Immature natural killer cell (primary cell): ENCODE measurements at regions not wholly inside any gene's neighbourhood (a gene's known extent, or its start where the extent isn't known, plus 50 kb on each side); places are given as distances from the start of the nearest gene placed in this dataset.

Experiments used
- DNase-seq, 3 donors: peaks; one replicate each; pipeline ENCODE4 v3.0.0; 2022; ENCODE audit warnings: mixed read lengths in 1 of 3
- H3K27ac Mint-ChIP-seq, 6 donors: one replicate each; pipeline ENCODE4 v1.8.0; 2020; ENCODE audit warnings: mixed read lengths in 6 of 6, mild to moderate bottlenecking in 5 of 6, inconsistent platforms in 4 of 6, moderate library complexity in 3 of 6
- H3K27me3 Mint-ChIP-seq, 3 donors: one replicate each; pipeline ENCODE4 v1.8.0; 2020 to 2021; ENCODE audit warnings: low read depth in 3 of 3, mild to moderate bottlenecking in 3 of 3, mixed read lengths in 3 of 3, moderate library complexity in 3 of 3, inconsistent platforms in 1 of 3
- H3K36me3 Mint-ChIP-seq, 3 donors: one replicate each; pipeline ENCODE4 v1.8.0; 2020; ENCODE audit warnings: mixed read lengths in 3 of 3, inconsistent platforms in 2 of 3, mild to moderate bottlenecking in 2 of 3
- H3K4me1 Mint-ChIP-seq, 2 donors: one replicate each; pipeline ENCODE4 v1.8.0; 2020; ENCODE audit warnings: inconsistent platforms in 2 of 2, mild to moderate bottlenecking in 2 of 2, mixed read lengths in 2 of 2, moderate library complexity in 1 of 2
- H3K4me3 Mint-ChIP-seq, 5 donors: one replicate each; pipeline ENCODE4 v1.8.0; 2020; ENCODE audit warnings: mild to moderate bottlenecking in 5 of 5, mixed read lengths in 5 of 5, inconsistent platforms in 3 of 5, moderate library complexity in 3 of 5
- H3K9me3 Mint-ChIP-seq, 6 donors: one replicate each; pipeline ENCODE4 v1.8.0; 2020; ENCODE audit warnings: mild to moderate bottlenecking in 6 of 6, mixed read lengths in 6 of 6, inconsistent platforms in 4 of 6, moderate library complexity in 3 of 6

GRCh38 chr14:22070119-22070982 is 396.7 kb upstream of the OR4E1 start:
- H3K4me1 Mint-ChIP-seq = peaks cover 31 to 35% of the 10 kb centered on the region in 2 donors
- peak overlapping the region; percentile 82 to 90 (median 85) for H3K4me3 Mint-ChIP-seq
- no peaks in the 10 kb centered on the region for H3K36me3 Mint-ChIP-seq
- H3K27me3 Mint-ChIP-seq = peaks cover 6 to 11% (median 8%) of the 10 kb centered on the region in 3 donors
- H3K9me3 Mint-ChIP-seq = peaks cover 0 to 1% (median 0%) of the 10 kb centered on the region in 6 donors
- peak overlapping the region; percentile 58 to 83 (median 72) for H3K27ac Mint-ChIP-seq
- DNase-seq = peak; percentile 23 to 29 (median 25)

GRCh38 chr14:22065347-22065746 is 391.7 kb upstream of the OR4E1 start:
- Mint-ChIP-seq H3K9me3 (no peaks in the 10 kb centered on the region), H3K4me3 (no peak overlapping the region), H3K27me3 (peaks cover 3 to 7% (median 4%) of the 10 kb centered on the region in 3 donors), H3K27ac (no peak overlapping the region), H3K4me1 (peaks cover 14 to 19% of the 10 kb centered on the region in 2 donors), H3K36me3 (no peaks in the 10 kb centered on the region)
- no peak for DNase-seq

GRCh38 chr14:22059201-22059600 is 385.6 kb upstream of the OR4E1 start:
- H3K9me3 Mint-ChIP-seq = no peaks in the 10 kb centered on the region
- no peaks in the 10 kb centered on the region for H3K4me1 Mint-ChIP-seq
- no peak overlapping the region for H3K27ac Mint-ChIP-seq
- no peak overlapping the region for H3K4me3 Mint-ChIP-seq
- peaks cover 0 to 6% (median 5%) of the 10 kb centered on the region in 3 donors for H3K27me3 Mint-ChIP-seq
- DNase-seq = no peak
- no peaks in the 10 kb centered on the region for H3K36me3 Mint-ChIP-seq

- H3K4me3 Mint-ChIP-seq = no peak overlapping the region
- no peaks in the 10 kb centered on the region for H3K36me3 Mint-ChIP-seq
- peaks cover 9 to 18% (median 9%) of the 10 kb centered on the region in 3 donors for H3K27me3 Mint-ChIP-seq
- no peaks in the 10 kb centered on the region for H3K9me3 Mint-ChIP-seq
- H3K4me1 Mint-ChIP-seq = peaks cover 0 to 4% of the 10 kb centered on the region in 2 donors
- DNase-seq = no peak
- H3K27ac Mint-ChIP-seq = no peak overlapping the region
Measured at GRCh38 chr14:22052795-22053194, 379.2 kb upstream of the OR4E1 start.

GRCh38 chr14:22047115-22047514 is 373.5 kb upstream of the OR4E1 start:
- peak overlapping the region in 1 of 5 donors; percentile 52 for H3K4me3 Mint-ChIP-seq
- H3K27me3 Mint-ChIP-seq = peaks cover 2 to 9% (median 7%) of the 10 kb centered on the region in 3 donors
- DNase-seq = peak; percentile 21 to 37 (median 22)
- no peaks in the 10 kb centered on the region for H3K36me3 Mint-ChIP-seq
- H3K9me3 Mint-ChIP-seq = no peaks in the 10 kb centered on the region
- H3K4me1 Mint-ChIP-seq = peaks cover 7 to 8% of the 10 kb centered on the region in 2 donors
- H3K27ac Mint-ChIP-seq = no peak overlapping the region

GRCh38 chr14:22046063-22046462 is 372.4 kb upstream of the OR4E1 start:
- Mint-ChIP-seq H3K9me3 (no peaks in the 10 kb centered on the region), H3K4me1 (peaks cover 5 to 8% of the 10 kb centered on the region in 2 donors), H3K36me3 (no peaks in the 10 kb centered on the region), H3K4me3 (no peak overlapping the region), H3K27ac (no peak overlapping the region), H3K27me3 (peaks cover 1 to 8% (median 7%) of the 10 kb centered on the region in 3 donors)
- DNase-seq = no peak

GRCh38 chr14:22044193-22044592 is 370.6 kb upstream of the OR4E1 start:
- Mint-ChIP-seq H3K4me3 (no peak overlapping the region), H3K27ac (no peak overlapping the region), H3K9me3 (no peaks in the 10 kb centered on the region)

GRCh38 chr14:22040781-22041125 is 367.1 kb upstream of the OR4E1 start:
- Mint-ChIP-seq H3K36me3 (no peaks in the 10 kb centered on the region), H3K4me1 (no peaks in the 10 kb centered on the region), H3K9me3 (no peaks in the 10 kb centered on the region), H3K4me3 (no peak overlapping the region), H3K27me3 (peaks cover 3 to 7% (median 6%) of the 10 kb centered on the region in 3 donors), H3K27ac (no peak overlapping the region)
- DNase-seq = no peak

More at GRCh38 chr14:22044193-22044592, 370.6 kb upstream of the OR4E1 start:
- Mint-ChIP-seq H3K27me3 (peaks cover 0 to 7% (median 3%) of the 10 kb centered on the region in 3 donors), H3K4me1 (peaks cover 5 to 8% of the 10 kb centered on the region in 2 donors), H3K36me3 (no peaks in the 10 kb centered on the region)
- no peak for DNase-seq

- Mint-ChIP-seq H3K4me1 (no peaks in the 10 kb centered on the region), H3K27me3 (peaks cover 3 to 7% (median 7%) of the 10 kb centered on the region in 3 donors), H3K36me3 (no peaks in the 10 kb centered on the region), H3K4me3 (no peak overlapping the region), H3K27ac (no peak overlapping the region), H3K9me3 (no peaks in the 10 kb centered on the region)
- DNase-seq = peak in 1 of 3 donors; percentile 15
Measured at GRCh38 chr14:22039938-22040780, 366.5 kb upstream of the OR4E1 start.

- no peak for DNase-seq
- H3K4me3 Mint-ChIP-seq = no peak overlapping the region
- no peak overlapping the region for H3K27ac Mint-ChIP-seq
- H3K4me1 Mint-ChIP-seq = no peaks in the 10 kb centered on the region
- H3K27me3 Mint-ChIP-seq = peaks cover 2 to 13% (median 12%) of the 10 kb centered on the region in 3 donors
- H3K9me3 Mint-ChIP-seq = no peaks in the 10 kb centered on the region
- H3K36me3 Mint-ChIP-seq = no peaks in the 10 kb centered on the region
Measured at GRCh38 chr14:22036541-22037239, 363.1 kb upstream of the OR4E1 start.

- Mint-ChIP-seq H3K27me3 (peaks cover 2 to 7% (median 6%) of the 10 kb centered on the region in 3 donors), H3K4me3 (no peak overlapping the region), H3K9me3 (no peaks in the 10 kb centered on the region), H3K27ac (no peak overlapping the region), H3K36me3 (no peaks in the 10 kb centered on the region), H3K4me1 (no peaks in the 10 kb centered on the region)
- no peak for DNase-seq
Measured at GRCh38 chr14:22026527-22026926, 352.9 kb upstream of the OR4E1 start.

GRCh38 chr14:22025879-22026278 is 352.3 kb upstream of the OR4E1 start:
- Mint-ChIP-seq H3K27me3 (peaks cover 2 to 7% (median 6%) of the 10 kb centered on the region in 3 donors), H3K4me3 (no peak overlapping the region), H3K4me1 (no peaks in the 10 kb centered on the region), H3K9me3 (no peaks in the 10 kb centered on the region), H3K27ac (no peak overlapping the region), H3K36me3 (no peaks in the 10 kb centered on the region)
- DNase-seq = no peak

GRCh38 chr14:22024137-22024536 is 350.5 kb upstream of the OR4E1 start:
- Mint-ChIP-seq H3K4me3 (no peak overlapping the region), H3K9me3 (no peaks in the 10 kb centered on the region), H3K27ac (no peak overlapping the region), H3K4me1 (no peaks in the 10 kb centered on the region), H3K36me3 (no peaks in the 10 kb centered on the region), H3K27me3 (peaks cover 2 to 7% (median 6%) of the 10 kb centered on the region in 3 donors)
- DNase-seq = no peak
